HL-60 (cell line): ENCODE measurements at regions not wholly inside any gene's neighbourhood (a gene's known extent, or its start where the extent isn't known, plus 50 kb on each side); places are given as distances from the start of the nearest gene placed in this dataset.

Experiments used
- DNase-seq, 2 experiments: peaks; one replicate each; pipeline ENCODE4 v3.0.0-alpha.2; 2010 to 2020; ENCODE audit warnings: low read depth in 1 of 2, low spot score in 1 of 2
- H3K27ac ChIP-seq: fragments of 250-450 bp; sonication (Bioruptor Pico); replicated peaks from 2 replicates; pipeline ENCODE4 v1.5.1; 2020; ENCODE audit warnings: mild to moderate bottlenecking, moderate library complexity
- H3K27me3 ChIP-seq: fragments of 250-450 bp; sonication (Bioruptor Pico); 2 replicates; pipeline ENCODE4 v1.5.1; 2021; ENCODE audit warnings: mild to moderate bottlenecking, moderate library complexity; ENCODE audit not compliant: insufficient read depth, poor library complexity, severe bottlenecking
- H3K4me3 ChIP-seq: replicated peaks from 2 replicates; pipeline ENCODE4 v1.5.1; 2011; ENCODE audit warnings: mild to moderate bottlenecking, control low read depth, low read length; ENCODE audit not compliant: insufficient read depth
- GABPA ChIP-seq: IDR thresholded peaks from 2 replicates; pipeline ENCODE4 v1.6.1; 2012; ENCODE audit warnings: low read depth
- POLR2AphosphoS5 ChIP-seq: IDR thresholded peaks from 2 replicates; pipeline ENCODE4 v1.6.1; 2012; ENCODE audit warnings: low read depth
- REST ChIP-seq: IDR thresholded peaks from 2 replicates; pipeline ENCODE4 v1.6.1; 2012; ENCODE audit warnings: low read depth; ENCODE audit not compliant: insufficient replicate concordance
- SPI1 ChIP-seq: IDR thresholded peaks from 2 replicates; pipeline ENCODE4 v1.6.1; 2012; ENCODE audit warnings: low read depth, mild to moderate bottlenecking, borderline replicate concordance
- TF ChIP-seq, protein P1 (sequence below): IDR thresholded peaks from one replicate; pipeline ENCODE4 v1.5.1; 2011; ENCODE audit warnings: low read length, control low read depth, inconsistent platforms; ENCODE audit not compliant: insufficient read depth

DNA sequence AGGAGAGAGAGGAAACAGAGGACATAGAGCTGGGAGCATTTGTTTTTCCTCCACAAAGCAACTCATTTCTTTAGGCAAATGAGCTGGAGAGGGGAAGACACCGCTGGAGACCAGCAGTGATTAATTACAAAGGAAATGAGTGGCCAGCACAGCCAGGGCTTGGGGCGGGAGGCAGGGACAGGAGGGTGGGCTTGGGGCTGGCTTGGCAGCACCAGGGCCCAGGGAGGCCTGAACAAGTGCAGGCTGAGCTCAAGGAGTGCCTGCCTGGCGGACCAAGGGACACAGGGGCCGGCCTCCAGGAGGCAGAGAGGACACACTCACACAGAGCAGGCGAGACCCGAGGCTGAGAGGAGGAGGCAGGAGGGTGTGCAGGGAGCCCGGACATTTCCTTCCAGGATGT lies 149.0 kb upstream of the UNC5B start:
- no peak for DNase-seq
- Histone ChIP-seq H3K27me3 (no peaks in the 10 kb centered on the region), H3K4me3 (no peak overlapping the region), H3K27ac (no peak overlapping the region)
- TF ChIP-seq REST (no peak), GABPA (no peak), POLR2AphosphoS5 (no peak), SPI1 (no peak)
- TF ChIP-seq, protein P1, sequence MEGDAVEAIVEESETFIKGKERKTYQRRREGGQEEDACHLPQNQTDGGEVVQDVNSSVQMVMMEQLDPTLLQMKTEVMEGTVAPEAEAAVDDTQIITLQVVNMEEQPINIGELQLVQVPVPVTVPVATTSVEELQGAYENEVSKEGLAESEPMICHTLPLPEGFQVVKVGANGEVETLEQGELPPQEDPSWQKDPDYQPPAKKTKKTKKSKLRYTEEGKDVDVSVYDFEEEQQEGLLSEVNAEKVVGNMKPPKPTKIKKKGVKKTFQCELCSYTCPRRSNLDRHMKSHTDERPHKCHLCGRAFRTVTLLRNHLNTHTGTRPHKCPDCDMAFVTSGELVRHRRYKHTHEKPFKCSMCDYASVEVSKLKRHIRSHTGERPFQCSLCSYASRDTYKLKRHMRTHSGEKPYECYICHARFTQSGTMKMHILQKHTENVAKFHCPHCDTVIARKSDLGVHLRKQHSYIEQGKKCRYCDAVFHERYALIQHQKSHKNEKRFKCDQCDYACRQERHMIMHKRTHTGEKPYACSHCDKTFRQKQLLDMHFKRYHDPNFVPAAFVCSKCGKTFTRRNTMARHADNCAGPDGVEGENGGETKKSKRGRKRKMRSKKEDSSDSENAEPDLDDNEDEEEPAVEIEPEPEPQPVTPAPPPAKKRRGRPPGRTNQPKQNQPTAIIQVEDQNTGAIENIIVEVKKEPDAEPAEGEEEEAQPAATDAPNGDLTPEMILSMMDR = no peak

- no peak overlapping the region for H3K4me3 ChIP-seq
- H3K27ac ChIP-seq = no peak overlapping the region
- no peaks in the 10 kb centered on the region for H3K27me3 ChIP-seq
- DNase-seq = no peak
- TF ChIP-seq, protein P1 = no peak
- no peak for TF ChIP-seq SPI1
- no peak for TF ChIP-seq POLR2AphosphoS5
- TF ChIP-seq GABPA = no peak
- no peak for TF ChIP-seq REST
These were observed 147.8 kb upstream of the UNC5B start for GRCh38 chr10:71064413-71065118.

- H3K27ac ChIP-seq = no peak overlapping the region
- H3K27me3 ChIP-seq = no peaks in the 10 kb centered on the region
- no peak overlapping the region for H3K4me3 ChIP-seq
- no peak for DNase-seq
- TF ChIP-seq GABPA (no peak), POLR2AphosphoS5 (no peak), REST (no peak), SPI1 (no peak)
- TF ChIP-seq, protein P1 = no peak
These were observed 146.7 kb upstream of the UNC5B start for GRCh38 chr10:71065659-71066058.
